Thoracic aorta (tissue), 2 donors: ENCODE measurements at regions not wholly inside any gene's neighbourhood (a gene's known extent, or its start where the extent isn't known, plus 50 kb on each side); places are given as distances from the start of the nearest gene placed in this dataset.

ENCODE experiments used
- ATAC-seq: fragments of 150-250 bp; one replicate; pipeline ENCODE4 v1.8.0; 2017; ENCODE audit warnings: low read depth; ENCODE audit not compliant: insufficient number of reproducible peaks, low FRiP score
- DNase-seq: peaks from one replicate; pipeline ENCODE4 v3.0.0-alpha.2; 2020; ENCODE audit warnings: low spot score
- H3K27ac ChIP-seq, 2 donors: fragments of 200-600 bp; sonication (generic); 1 replicate in 1 of 2; 2 replicates in 1 of 2; pipeline ENCODE4 v1.5.1; 2016; ENCODE audit warnings: mild to moderate bottlenecking in 2 of 2, moderate library complexity in 2 of 2
- H3K27me3 ChIP-seq: fragments of 200-600 bp; sonication (generic); replicated peaks from 2 replicates; pipeline ENCODE4 v1.6.0; 2016; ENCODE audit warnings: mild to moderate bottlenecking; ENCODE audit not compliant: insufficient read depth
- H3K36me3 ChIP-seq: fragments of 200-600 bp; sonication (generic); one replicate; pipeline ENCODE4 v1.5.1; 2016
- H3K4me1 ChIP-seq, 2 donors: fragments of 200-600 bp; sonication (generic); 1 replicate in 1 of 2; 2 replicates in 1 of 2; pipeline versions ENCODE4 v1.5.1 to v1.6.0; 2016; ENCODE audit warnings: low read depth in 2 of 2, mild to moderate bottlenecking in 1 of 2; ENCODE audit not compliant: control insufficient read depth in 1 of 2
- H3K4me3 ChIP-seq: fragments of 200-600 bp; sonication (generic); 2 replicates; pipeline ENCODE4 v1.5.1; 2016; ENCODE audit warnings: mild to moderate bottlenecking
- H3K9me3 ChIP-seq: fragments of 200-600 bp; sonication (generic); 2 replicates; pipeline ENCODE4 v1.5.1; 2016
- CTCF ChIP-seq: fragments of 200-600 bp; sonication (generic); IDR thresholded peaks from one replicate; pipeline ENCODE4 v1.5.1; 2019; ENCODE audit warnings: antibody characterized with exemption

- Histone ChIP-seq H3K4me1 (peaks cover 0 to 4% of the 10 kb centered on the region in 2 donors), H3K36me3 (no peaks in the 10 kb centered on the region), H3K27me3 (no peaks in the 10 kb centered on the region), H3K9me3 (no peaks in the 10 kb centered on the region), H3K27ac (no peak overlapping the region), H3K4me3 (no peak overlapping the region)
- TF ChIP-seq CTCF: no peak
- ATAC-seq: no peak
- DNase-seq: no peak
Measured at GRCh38 chr3:73236867-73237266, 175.4 kb downstream of the EBLN2 start.

DNA sequence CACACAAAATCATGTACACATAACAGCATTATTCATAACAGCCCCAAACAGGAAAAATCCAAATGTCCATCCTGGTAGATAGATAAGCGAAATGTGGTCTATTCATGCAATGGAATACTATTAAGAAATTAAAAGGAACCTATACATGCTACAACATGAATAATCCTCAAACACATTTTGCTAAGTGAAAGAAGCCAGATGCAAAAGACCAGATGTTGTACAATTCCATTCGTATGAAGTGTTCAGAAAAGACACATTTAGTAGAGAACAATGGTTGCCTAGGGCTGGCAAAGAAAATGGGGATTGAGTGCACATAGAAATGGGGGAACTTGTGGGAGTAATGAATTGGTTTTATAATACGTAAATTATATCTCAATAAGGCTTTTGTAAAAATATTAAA, 182.3 kb downstream of the EBLN2 start:
- no peaks in the 10 kb centered on the region for H3K9me3 ChIP-seq
- no peaks in the 10 kb centered on the region for H3K36me3 ChIP-seq
- DNase-seq: no peak
- no peaks in the 10 kb centered on the region for H3K27me3 ChIP-seq
- no peak for ATAC-seq
- no peak overlapping the region for H3K4me3 ChIP-seq
- no peak for TF ChIP-seq CTCF
- no peak overlapping the region for H3K27ac ChIP-seq
- no peaks in the 10 kb centered on the region for H3K4me1 ChIP-seq

DNA sequence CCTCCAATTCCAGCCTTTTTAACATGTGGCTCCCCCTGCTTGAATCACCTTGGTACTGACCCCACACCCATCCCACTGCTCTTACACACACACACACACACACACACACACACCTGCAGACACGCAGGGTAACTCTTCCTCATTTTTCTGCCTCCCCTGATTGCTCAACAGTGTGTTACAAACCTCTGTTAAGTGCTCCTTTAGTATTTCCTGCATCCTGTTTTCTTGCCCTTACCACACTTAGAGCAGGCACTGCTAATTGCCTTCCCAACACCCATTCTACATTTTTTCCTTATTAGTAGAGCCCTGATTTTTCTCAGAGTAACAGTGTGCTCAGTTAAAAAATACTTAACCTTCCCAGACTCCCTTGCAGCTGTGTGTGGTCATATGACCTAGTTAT, 184.0 kb downstream of the EBLN2 start:
- no peaks in the 10 kb centered on the region for H3K36me3 ChIP-seq
- H3K27ac ChIP-seq: no peak overlapping the region
- DNase-seq (no peak), ATAC-seq (no peak)
- H3K9me3 ChIP-seq: no peaks in the 10 kb centered on the region
- H3K4me3 ChIP-seq: no peak overlapping the region
- no peaks in the 10 kb centered on the region for H3K27me3 ChIP-seq
- H3K4me1 ChIP-seq: no peaks in the 10 kb centered on the region
- no peak for TF ChIP-seq CTCF

DNA sequence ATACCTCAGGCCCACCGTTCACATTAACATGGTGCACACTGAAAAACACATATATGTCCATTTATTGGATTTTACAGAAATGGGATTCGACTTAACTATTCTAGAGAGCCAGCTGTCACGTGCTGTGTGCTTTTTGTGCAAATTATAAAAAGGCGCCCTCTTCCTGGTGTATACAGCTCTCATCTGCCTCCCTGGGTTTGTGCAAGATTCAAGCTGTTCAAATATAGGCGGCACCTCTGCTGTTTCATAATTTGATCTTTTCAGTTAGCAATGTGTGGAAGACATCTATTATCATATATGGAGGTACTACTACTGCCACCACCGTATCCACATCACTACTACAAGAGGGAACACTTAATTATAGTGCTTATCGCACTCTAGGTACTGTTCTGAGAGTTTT, 187.6 kb downstream of the EBLN2 start:
- TF ChIP-seq CTCF: no peak
- H3K27ac ChIP-seq: no peak overlapping the region
- H3K4me3 ChIP-seq: no peak overlapping the region
- H3K9me3 ChIP-seq: no peaks in the 10 kb centered on the region
- DNase-seq (no peak), ATAC-seq (no peak)
- H3K36me3 ChIP-seq: no peaks in the 10 kb centered on the region
- H3K4me1 ChIP-seq: no peaks in the 10 kb centered on the region
- H3K27me3 ChIP-seq: no peaks in the 10 kb centered on the region

GRCh38 chr3:73254062-73254461, 192.6 kb downstream of the EBLN2 start:
- Histone ChIP-seq H3K4me3 (no peak overlapping the region), H3K27ac (no peak overlapping the region), H3K4me1 (no peaks in the 10 kb centered on the region), H3K9me3 (no peaks in the 10 kb centered on the region), H3K27me3 (no peaks in the 10 kb centered on the region), H3K36me3 (no peaks in the 10 kb centered on the region)
- no peak for ATAC-seq
- TF ChIP-seq CTCF: no peak
- DNase-seq: no peak
